ENCODE measurements at regions not wholly inside any gene's neighbourhood (a gene's known extent, or its start where the extent isn't known, plus 50 kb on each side); places are given as distances from the start of the nearest gene placed in this dataset.

DNA sequence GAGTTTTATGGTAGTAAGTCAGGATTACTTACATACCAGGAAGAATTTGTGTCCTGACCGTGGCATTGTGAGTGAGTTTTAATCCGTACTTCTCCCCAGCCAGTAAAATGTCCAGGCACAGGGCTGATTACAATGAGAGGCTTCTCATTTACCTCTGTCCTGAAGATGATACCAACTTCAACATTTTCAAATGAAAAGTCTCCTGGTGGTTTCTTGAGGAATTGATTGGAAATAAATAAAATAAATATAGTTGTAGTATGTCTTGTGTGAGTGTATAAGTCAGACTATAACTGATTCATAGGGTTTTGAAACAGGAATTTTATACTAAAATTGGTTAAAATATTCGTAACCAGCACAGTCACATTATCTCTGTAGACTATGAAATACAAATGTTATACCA is 382.5 kb downstream of the ETS1 start:
- Histone ChIP-seq H3K4me2 (no peak overlapping the region), H3K4me1 (ENCODE audit: insufficient read depth) (no peaks in the 10 kb centered on the region), H3K27me3 (ENCODE audit: insufficient read depth) (no peaks in the 10 kb centered on the region), H3K9me2 (ENCODE audit: insufficient read depth) (peaks cover 5% of the 10 kb centered on the region; the same call in 1 of the 2 replicates), H2AFZ (no peak overlapping the region), H3K4me3 (no peak overlapping the region), H3F3A (replicated peaks; ENCODE audit: low read depth) (no peaks in the 10 kb centered on the region), H4K20me1 (replicated peaks; ENCODE audit: insufficient read depth) (no peaks in the 10 kb centered on the region), H3K36me3 (ENCODE audit: insufficient read depth) (no peaks in the 10 kb centered on the region), H3K79me2 (replicated peaks; ENCODE audit: insufficient read depth) (no peaks in the 10 kb centered on the region), H3K27ac (ENCODE audit: low read depth) (no peak overlapping the region)
- DNase-seq (ENCODE audit: low spot score) = no peak
- H3K27ac Mint-ChIP-seq = no peak overlapping the region
- H3K4me1 Mint-ChIP-seq = no peaks in the 10 kb centered on the region
- ATAC-seq = no peak
- H3K4me3 Mint-ChIP-seq = no peak overlapping the region
- H3K9me3 Mint-ChIP-seq = no peaks in the 10 kb centered on the region
- peaks cover 2% of the 10 kb centered on the region for H3K27me3 Mint-ChIP-seq (ENCODE audit: insufficient read depth, low read depth, poor library complexity)
- H3K36me3 Mint-ChIP-seq (ENCODE audit: low read depth) = no peaks in the 10 kb centered on the region
- TF ChIP-seq NANOG (IDR thresholded peaks at IDR 0.05; ENCODE audit: borderline replicate concordance) (no peak), ZNF331 (CRISPR knock-in tag; IDR thresholded peaks at IDR 0.05; ENCODE audit: low read depth) (no peak), EZH2 (IDR thresholded peaks at IDR 0.05; ENCODE audit: low read depth, unreplicated experiment) (no peak), STAT1 (IDR thresholded peaks at IDR 0.05; ENCODE audit: unreplicated experiment) (no peak), CREB1 (CRISPR knock-in tag; IDR thresholded peaks at IDR 0.05; ENCODE audit: low read depth) (no peak), JUNB (IDR thresholded peaks at IDR 0.05; ENCODE audit: unreplicated experiment) (no peak)
- TF ChIP-seq, protein P1, sequence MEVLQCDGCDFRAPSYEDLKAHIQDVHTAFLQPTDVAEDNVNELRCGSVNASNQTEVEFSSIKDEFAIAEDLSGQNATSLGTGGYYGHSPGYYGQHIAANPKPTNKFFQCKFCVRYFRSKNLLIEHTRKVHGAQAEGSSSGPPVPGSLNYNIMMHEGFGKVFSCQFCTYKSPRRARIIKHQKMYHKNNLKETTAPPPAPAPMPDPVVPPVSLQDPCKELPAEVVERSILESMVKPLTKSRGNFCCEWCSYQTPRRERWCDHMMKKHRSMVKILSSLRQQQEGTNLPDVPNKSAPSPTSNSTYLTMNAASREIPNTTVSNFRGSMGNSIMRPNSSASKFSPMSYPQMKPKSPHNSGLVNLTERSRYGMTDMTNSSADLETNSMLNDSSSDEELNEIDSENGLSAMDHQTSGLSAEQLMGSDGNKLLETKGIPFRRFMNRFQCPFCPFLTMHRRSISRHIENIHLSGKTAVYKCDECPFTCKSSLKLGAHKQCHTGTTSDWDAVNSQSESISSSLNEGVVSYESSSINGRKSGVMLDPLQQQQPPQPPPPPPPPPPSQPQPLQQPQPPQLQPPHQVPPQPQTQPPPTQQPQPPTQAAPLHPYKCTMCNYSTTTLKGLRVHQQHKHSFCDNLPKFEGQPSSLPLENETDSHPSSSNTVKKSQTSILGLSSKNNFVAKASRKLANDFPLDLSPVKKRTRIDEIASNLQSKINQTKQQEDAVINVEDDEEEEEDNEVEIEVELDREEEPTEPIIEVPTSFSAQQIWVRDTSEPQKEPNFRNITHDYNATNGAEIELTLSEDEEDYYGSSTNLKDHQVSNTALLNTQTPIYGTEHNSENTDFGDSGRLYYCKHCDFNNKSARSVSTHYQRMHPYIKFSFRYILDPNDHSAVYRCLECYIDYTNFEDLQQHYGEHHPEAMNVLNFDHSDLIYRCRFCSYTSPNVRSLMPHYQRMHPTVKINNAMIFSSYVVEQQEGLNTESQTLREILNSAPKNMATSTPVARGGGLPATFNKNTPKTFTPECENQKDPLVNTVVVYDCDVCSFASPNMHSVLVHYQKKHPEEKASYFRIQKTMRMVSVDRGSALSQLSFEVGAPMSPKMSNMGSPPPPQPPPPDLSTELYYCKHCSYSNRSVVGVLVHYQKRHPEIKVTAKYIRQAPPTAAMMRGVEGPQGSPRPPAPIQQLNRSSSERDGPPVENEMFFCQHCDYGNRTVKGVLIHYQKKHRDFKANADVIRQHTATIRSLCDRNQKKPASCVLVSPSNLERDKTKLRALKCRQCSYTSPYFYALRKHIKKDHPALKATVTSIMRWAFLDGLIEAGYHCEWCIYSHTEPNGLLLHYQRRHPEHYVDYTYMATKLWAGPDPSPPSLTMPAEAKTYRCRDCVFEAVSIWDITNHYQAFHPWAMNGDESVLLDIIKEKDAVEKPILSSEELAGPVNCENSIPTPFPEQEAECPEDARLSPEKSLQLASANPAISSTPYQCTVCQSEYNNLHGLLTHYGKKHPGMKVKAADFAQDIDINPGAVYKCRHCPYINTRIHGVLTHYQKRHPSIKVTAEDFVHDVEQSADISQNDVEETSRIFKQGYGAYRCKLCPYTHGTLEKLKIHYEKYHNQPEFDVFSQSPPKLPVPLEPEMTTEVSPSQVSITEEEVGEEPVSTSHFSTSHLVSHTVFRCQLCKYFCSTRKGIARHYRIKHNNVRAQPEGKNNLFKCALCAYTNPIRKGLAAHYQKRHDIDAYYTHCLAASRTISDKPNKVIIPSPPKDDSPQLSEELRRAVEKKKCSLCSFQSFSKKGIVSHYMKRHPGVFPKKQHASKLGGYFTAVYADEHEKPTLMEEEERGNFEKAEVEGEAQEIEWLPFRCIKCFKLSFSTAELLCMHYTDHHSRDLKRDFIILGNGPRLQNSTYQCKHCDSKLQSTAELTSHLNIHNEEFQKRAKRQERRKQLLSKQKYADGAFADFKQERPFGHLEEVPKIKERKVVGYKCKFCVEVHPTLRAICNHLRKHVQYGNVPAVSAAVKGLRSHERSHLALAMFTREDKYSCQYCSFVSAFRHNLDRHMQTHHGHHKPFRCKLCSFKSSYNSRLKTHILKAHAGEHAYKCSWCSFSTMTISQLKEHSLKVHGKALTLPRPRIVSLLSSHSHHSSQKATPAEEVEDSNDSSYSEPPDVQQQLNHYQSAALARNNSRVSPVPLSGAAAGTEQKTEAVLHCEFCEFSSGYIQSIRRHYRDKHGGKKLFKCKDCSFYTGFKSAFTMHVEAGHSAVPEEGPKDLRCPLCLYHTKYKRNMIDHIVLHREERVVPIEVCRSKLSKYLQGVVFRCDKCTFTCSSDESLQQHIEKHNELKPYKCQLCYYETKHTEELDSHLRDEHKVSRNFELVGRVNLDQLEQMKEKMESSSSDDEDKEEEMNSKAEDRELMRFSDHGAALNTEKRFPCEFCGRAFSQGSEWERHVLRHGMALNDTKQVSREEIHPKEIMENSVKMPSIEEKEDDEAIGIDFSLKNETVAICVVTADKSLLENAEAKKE (CRISPR knock-in tag; IDR thresholded peaks at IDR 0.05) = no peak
- TF ChIP-seq, protein P2, sequence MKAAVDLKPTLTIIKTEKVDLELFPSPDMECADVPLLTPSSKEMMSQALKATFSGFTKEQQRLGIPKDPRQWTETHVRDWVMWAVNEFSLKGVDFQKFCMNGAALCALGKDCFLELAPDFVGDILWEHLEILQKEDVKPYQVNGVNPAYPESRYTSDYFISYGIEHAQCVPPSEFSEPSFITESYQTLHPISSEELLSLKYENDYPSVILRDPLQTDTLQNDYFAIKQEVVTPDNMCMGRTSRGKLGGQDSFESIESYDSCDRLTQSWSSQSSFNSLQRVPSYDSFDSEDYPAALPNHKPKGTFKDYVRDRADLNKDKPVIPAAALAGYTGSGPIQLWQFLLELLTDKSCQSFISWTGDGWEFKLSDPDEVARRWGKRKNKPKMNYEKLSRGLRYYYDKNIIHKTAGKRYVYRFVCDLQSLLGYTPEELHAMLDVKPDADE (IDR thresholded peaks at IDR 0.05) = no peak
- TF ChIP-seq, protein P3, sequence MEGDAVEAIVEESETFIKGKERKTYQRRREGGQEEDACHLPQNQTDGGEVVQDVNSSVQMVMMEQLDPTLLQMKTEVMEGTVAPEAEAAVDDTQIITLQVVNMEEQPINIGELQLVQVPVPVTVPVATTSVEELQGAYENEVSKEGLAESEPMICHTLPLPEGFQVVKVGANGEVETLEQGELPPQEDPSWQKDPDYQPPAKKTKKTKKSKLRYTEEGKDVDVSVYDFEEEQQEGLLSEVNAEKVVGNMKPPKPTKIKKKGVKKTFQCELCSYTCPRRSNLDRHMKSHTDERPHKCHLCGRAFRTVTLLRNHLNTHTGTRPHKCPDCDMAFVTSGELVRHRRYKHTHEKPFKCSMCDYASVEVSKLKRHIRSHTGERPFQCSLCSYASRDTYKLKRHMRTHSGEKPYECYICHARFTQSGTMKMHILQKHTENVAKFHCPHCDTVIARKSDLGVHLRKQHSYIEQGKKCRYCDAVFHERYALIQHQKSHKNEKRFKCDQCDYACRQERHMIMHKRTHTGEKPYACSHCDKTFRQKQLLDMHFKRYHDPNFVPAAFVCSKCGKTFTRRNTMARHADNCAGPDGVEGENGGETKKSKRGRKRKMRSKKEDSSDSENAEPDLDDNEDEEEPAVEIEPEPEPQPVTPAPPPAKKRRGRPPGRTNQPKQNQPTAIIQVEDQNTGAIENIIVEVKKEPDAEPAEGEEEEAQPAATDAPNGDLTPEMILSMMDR (conservative IDR thresholded peaks at IDR 0.05; ENCODE audit: low read depth in 2 of 2) = no peak

All from GM23338 (cell line).